ENCODE measurements at regions not wholly inside any gene's neighbourhood (a gene's known extent, or its start where the extent isn't known, plus 50 kb on each side); places are given as distances from the start of the nearest gene placed in this dataset.

DNA sequence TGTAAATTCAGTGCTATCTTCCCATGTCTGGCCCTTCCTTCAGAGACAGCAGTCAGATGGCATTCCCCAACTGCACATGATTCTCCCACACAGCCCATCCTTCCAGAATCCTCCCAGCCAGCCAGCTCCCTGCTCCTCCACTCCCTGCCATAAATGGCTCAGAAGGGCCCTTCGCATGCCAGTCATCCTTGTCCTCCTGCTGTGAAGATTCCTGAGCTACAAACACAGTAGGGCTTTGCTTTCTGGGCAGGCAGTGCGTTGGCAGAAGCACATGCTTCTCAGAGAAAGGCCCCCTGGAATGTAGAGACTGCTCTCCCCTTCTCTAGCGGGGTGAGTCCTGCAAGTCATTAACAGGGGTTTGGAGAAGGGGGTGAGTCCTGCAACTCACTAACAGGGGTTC, 71.9 kb downstream of the TEX51 start:
- Histone ChIP-seq H3K27ac (no peak overlapping the region), H3K9me3 (no peaks in the 10 kb centered on the region), H3K4me1 (peaks cover 0 to 9% of the 10 kb centered on the region in 2 donors), H3K36me3 (no peaks in the 10 kb centered on the region), H3K27me3 (no peaks in the 10 kb centered on the region), H3K4me3 (no peak overlapping the region)
- no peak for DNase-seq (ENCODE audit: low spot score)
- TF ChIP-seq, protein P1, sequence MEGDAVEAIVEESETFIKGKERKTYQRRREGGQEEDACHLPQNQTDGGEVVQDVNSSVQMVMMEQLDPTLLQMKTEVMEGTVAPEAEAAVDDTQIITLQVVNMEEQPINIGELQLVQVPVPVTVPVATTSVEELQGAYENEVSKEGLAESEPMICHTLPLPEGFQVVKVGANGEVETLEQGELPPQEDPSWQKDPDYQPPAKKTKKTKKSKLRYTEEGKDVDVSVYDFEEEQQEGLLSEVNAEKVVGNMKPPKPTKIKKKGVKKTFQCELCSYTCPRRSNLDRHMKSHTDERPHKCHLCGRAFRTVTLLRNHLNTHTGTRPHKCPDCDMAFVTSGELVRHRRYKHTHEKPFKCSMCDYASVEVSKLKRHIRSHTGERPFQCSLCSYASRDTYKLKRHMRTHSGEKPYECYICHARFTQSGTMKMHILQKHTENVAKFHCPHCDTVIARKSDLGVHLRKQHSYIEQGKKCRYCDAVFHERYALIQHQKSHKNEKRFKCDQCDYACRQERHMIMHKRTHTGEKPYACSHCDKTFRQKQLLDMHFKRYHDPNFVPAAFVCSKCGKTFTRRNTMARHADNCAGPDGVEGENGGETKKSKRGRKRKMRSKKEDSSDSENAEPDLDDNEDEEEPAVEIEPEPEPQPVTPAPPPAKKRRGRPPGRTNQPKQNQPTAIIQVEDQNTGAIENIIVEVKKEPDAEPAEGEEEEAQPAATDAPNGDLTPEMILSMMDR (IDR thresholded peaks at IDR 0.05) = no peak

DNA sequence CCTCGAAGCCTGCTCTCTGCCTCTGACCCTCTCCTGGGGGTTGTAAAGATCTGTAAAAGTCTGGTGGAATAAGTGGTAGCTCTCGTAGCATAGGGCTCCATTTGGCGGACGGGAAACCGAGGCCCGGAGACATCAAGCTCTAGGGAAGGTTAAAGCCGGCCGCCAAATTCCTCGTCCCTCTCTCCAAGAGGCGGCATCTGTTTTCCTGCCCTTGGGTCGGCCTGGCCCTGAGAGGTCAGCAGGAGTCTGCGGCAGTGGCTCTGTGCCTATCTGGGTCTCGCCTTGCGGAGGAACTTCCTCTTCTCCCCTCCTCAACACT, 72.4 kb downstream of the TEX51 start:
- no peaks in the 10 kb centered on the region for H3K36me3 ChIP-seq
- H3K27ac ChIP-seq = no peak overlapping the region
- TF ChIP-seq, protein P1 (IDR thresholded peaks at IDR 0.05) = no peak
- no peaks in the 10 kb centered on the region for H3K9me3 ChIP-seq
- no peak for DNase-seq (ENCODE audit: low spot score)
- peak overlapping the region in 1 of 2 donors; percentile 47 for H3K4me3 ChIP-seq
- H3K27me3 ChIP-seq = no peaks in the 10 kb centered on the region
- peaks cover 0 to 9% of the 10 kb centered on the region in 2 donors for H3K4me1 ChIP-seq

DNA sequence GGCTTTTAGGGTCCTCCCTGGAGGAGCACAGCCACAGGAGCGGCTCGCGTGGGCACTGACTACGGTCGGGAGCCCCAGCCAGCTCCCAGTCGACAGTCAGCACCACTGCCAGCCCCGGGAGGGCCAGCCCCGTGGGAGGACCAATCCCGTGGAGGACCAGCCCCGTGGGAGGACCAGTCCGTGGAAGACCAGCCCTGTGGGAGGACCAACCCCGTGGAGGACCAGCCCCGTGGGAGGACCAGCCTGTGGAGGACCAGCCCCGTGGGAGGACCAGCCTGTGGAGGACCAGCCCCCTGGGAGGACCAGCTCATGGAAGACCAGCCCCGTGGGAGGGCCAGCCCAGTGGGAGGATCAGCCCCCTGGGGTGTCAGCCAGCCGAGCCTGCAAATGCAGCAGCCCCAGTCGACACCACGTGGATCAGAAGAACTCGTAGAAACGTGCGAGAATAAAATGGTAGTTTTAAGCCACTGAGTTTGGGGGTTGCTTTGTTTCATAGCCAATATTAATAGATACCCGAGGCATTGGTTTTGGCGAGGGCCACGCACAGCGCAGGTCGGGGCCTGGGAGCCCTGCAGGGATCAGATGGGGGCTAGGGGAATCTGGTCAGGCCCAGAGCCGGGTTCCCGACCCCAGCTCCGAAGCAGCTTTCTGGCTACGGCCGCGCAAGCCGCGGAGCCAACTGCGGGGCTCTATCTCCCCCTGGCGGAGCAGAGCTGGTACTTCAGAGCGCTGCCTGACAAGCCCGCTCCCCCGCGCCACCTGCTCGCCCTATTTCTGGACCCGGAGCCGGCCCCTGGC, 73.0 kb downstream of the TEX51 start:
- Histone ChIP-seq H3K4me3 (peak overlapping the region; percentile 28 to 47), H3K27ac (no peak overlapping the region), H3K4me1 (peaks cover 0 to 9% of the 10 kb centered on the region in 2 donors), H3K9me3 (no peaks in the 10 kb centered on the region), H3K36me3 (no peaks in the 10 kb centered on the region), H3K27me3 (no peaks in the 10 kb centered on the region)
- peak; percentile 66 for DNase-seq (ENCODE audit: low spot score)
- TF ChIP-seq, protein P1 (IDR thresholded peaks at IDR 0.05) = peak; percentile 85 to 99

DNA sequence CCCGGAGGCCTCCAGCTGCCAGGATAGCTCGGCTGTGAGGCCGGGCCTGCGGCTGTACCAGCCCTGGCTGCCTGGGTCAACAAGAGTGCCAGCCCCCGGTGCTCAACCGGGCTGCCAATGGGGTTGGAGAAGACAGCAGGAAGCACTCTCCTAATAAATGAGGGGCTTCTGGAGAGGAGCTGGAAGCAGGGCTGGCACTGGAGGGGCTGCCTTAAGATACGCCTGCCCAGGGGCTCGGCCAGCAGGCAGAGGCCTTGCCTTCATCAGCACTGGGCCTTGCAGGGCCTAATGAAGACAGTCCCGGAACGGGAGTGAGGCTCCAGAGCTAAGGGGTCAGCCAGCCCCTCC, 73.6 kb downstream of the TEX51 start:
- no peak overlapping the region for H3K27ac ChIP-seq

DNA sequence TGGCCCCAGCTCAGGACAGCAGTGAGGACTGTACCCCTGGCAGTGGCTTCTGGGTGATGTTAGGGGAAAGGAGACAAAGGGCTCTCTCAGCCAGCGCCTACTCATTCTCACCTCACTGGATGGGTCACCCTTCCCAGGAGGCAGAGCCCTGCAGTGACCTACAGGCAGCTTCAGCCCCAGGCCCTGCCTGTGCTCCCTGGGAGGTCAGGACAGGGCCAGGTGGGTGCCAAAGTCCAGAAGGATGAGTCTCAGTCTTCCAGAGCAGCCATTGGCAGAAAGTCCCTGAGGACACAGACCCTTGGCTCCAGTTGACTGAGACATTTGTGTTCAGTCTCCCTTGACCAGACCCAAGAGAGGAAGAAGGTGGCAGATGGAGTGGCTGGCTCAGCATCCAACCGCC, 75.1 kb downstream of the TEX51 start:
- TF ChIP-seq, protein P1 (IDR thresholded peaks at IDR 0.05) = no peak
- H3K27ac ChIP-seq = no peak overlapping the region
- no peak overlapping the region for H3K4me3 ChIP-seq
- DNase-seq (ENCODE audit: low spot score) = no peak
- no peaks in the 10 kb centered on the region for H3K9me3 ChIP-seq
- no peaks in the 10 kb centered on the region for H3K27me3 ChIP-seq
- no peaks in the 10 kb centered on the region for H3K36me3 ChIP-seq
- H3K4me1 ChIP-seq = peaks cover 0 to 9% of the 10 kb centered on the region in 2 donors

More for the DNA sequence above, 73.6 kb downstream of the TEX51 start:
- H3K27me3 ChIP-seq = no peaks in the 10 kb centered on the region
- peak overlapping the region in 1 of 2 donors; percentile 47 for H3K4me3 ChIP-seq
- no peaks in the 10 kb centered on the region for H3K36me3 ChIP-seq
- TF ChIP-seq, protein P1 (IDR thresholded peaks at IDR 0.05) = peak in 1 of 2 donors; percentile 35
- peaks cover 0 to 9% of the 10 kb centered on the region in 2 donors for H3K4me1 ChIP-seq
- H3K9me3 ChIP-seq = no peaks in the 10 kb centered on the region
- DNase-seq (ENCODE audit: low spot score) = no peak

Measured in right atrium auricular region (tissue), 2 donors.